ENCODE measurements at regions not wholly inside any gene's neighbourhood (a gene's known extent, or its start where the extent isn't known, plus 50 kb on each side); places are given as distances from the start of the nearest gene placed in this dataset.

DNA sequence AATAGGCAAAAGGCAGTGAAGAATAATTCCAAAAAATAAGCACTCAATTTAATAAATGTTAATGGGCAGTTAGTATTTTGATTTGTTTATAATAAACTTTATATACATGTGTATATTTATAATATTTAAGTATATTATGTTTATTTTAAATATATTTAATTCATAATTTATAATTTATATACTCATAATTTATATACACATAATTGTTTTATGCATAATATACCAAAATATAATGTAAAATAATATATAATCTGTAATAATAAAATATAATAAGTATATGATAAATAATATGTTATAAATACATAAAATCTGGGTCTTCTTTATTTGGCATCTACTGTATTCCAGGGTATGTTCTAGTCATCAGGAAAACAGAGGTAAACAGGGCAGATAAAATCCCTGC is 100.2 kb upstream of the ARID2 start:
- DNase-seq (no peak), ATAC-seq (no peak)
- H3K4me1 Mint-ChIP-seq = no peaks in the 10 kb centered on the region
- H3K36me3 Mint-ChIP-seq (ENCODE audit: low read depth) = peaks cover 2% of the 10 kb centered on the region
- no peak overlapping the region for H3K27ac Mint-ChIP-seq
- H3K4me3 Mint-ChIP-seq = no peak overlapping the region
- H3K27me3 Mint-ChIP-seq = peaks cover 26% of the 10 kb centered on the region
- H3K9me3 ChIP-seq (ENCODE audit: control insufficient read depth, low read length, poor library complexity, severe bottlenecking) = no peaks in the 10 kb centered on the region

DNA sequence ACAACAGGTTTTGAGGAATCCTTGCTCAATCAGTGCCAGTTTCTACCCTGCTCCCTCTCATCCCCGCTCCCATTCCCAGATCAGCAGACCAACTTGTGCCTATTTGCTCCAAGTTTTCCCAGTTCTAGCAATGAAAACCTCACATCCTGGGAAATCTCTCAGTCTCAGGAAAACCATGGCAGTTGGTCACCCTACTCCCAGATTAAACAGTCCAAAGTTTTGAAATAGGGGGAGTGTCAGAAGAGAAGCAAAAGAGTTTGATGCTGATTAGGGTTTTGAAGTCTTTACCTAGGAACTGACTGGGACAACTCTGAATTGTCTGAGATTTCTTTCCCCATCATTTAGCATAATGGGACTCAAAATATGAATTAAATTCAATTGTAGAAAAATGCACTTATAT is 95.8 kb upstream of the ARID2 start:
- Mint-ChIP-seq H3K4me3 (no peak overlapping the region), H3K36me3 (ENCODE audit: low read depth) (peaks cover 2% of the 10 kb centered on the region), H3K4me1 (no peaks in the 10 kb centered on the region), H3K27me3 (peaks cover 11% of the 10 kb centered on the region), H3K27ac (no peak overlapping the region)
- no peaks in the 10 kb centered on the region for H3K9me3 ChIP-seq (ENCODE audit: control insufficient read depth, low read length, poor library complexity, severe bottlenecking)
- DNase-seq = no peak
- ATAC-seq = no peak

GRCh38 chr12:45634273-45634917 is 95.1 kb upstream of the ARID2 start:
- Mint-ChIP-seq H3K4me3 (no peak overlapping the region), H3K27me3 (peaks cover 11% of the 10 kb centered on the region), H3K27ac (no peak overlapping the region), H3K36me3 (ENCODE audit: low read depth) (peaks cover 2% of the 10 kb centered on the region), H3K4me1 (no peaks in the 10 kb centered on the region)
- no peak for ATAC-seq
- no peaks in the 10 kb centered on the region for H3K9me3 ChIP-seq (ENCODE audit: control insufficient read depth, low read length, poor library complexity, severe bottlenecking)
- no peak for DNase-seq

DNA sequence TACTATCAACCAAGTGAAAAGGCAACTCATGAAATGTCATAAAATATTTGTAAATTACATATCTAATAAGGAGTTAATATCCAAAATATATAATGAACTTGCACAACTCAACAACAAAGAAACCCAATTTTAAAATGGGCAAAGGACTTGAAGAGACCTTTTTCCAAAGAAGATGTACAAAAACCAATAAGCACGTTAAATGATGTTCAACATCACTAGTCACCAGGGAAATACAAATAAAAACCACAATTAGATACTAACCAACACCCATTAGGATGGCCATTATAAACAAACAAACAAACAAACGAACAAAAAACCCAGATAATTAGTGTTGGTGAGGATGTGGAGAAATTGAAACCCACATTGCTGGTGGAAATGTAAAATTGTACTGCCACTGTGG is 92.3 kb upstream of the ARID2 start:
- Mint-ChIP-seq H3K27me3 (peaks cover 4% of the 10 kb centered on the region), H3K27ac (no peak overlapping the region), H3K4me3 (no peak overlapping the region), H3K4me1 (no peaks in the 10 kb centered on the region), H3K36me3 (ENCODE audit: low read depth) (peaks cover 2% of the 10 kb centered on the region)
- no peaks in the 10 kb centered on the region for H3K9me3 ChIP-seq (ENCODE audit: control insufficient read depth, low read length, poor library complexity, severe bottlenecking)
- ATAC-seq = no peak
- DNase-seq = no peak

GRCh38 chr12:45637706-45638105 is 91.8 kb upstream of the ARID2 start:
- Mint-ChIP-seq H3K27ac (no peak overlapping the region), H3K4me3 (no peak overlapping the region), H3K36me3 (ENCODE audit: low read depth) (no peaks in the 10 kb centered on the region), H3K27me3 (peaks cover 4% of the 10 kb centered on the region), H3K4me1 (no peaks in the 10 kb centered on the region)
- no peak for DNase-seq
- ATAC-seq = no peak
- no peaks in the 10 kb centered on the region for H3K9me3 ChIP-seq (ENCODE audit: control insufficient read depth, low read length, poor library complexity, severe bottlenecking)

DNA sequence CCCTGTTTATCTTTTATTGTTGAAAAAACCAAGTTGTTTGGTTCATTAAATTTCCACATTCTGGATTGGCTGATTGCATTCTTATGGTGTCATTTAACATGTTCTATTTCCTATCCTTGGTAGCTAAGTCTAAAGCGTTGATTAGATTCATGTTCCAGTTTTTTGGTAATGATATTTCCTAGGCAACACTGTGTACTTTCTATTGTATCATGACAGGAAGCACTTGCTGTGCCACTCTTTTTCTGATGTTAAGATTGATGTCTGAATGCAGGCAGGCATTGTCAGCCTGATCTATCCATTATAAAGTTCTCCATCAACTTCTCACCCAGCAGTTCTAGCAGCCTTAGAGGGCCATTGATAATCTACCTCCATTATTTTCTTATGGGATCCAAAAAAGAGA is 91.1 kb upstream of the ARID2 start:
- H3K9me3 ChIP-seq (ENCODE audit: control insufficient read depth, low read length, poor library complexity, severe bottlenecking) = no peaks in the 10 kb centered on the region
- H3K27ac Mint-ChIP-seq = no peak overlapping the region
- no peaks in the 10 kb centered on the region for H3K4me1 Mint-ChIP-seq
- ATAC-seq (no peak), DNase-seq (no peak)
- H3K36me3 Mint-ChIP-seq (ENCODE audit: low read depth) = no peaks in the 10 kb centered on the region
- H3K4me3 Mint-ChIP-seq = no peak overlapping the region
- H3K27me3 Mint-ChIP-seq = peaks cover 3% of the 10 kb centered on the region

DNA sequence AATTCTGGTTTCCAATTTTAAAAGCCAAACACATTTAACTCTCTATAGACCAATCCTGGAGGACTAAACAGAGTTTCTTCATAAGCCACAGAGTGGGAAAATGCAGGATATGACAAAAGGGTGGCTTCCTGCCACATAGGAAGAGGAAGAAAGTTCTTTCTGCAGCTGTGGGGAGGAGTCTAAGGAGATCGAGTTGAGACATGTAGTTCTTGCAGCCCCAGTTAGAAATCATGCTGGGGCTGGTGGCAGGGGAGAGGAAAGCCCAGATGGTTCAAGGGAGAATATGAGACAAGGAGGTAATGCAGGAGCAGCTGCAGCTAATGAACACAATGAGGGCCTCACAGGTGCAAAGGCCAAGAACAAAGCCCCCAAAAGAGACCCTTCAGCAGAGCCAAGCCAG is 85.0 kb upstream of the ARID2 start:
- Mint-ChIP-seq H3K27me3 (peaks cover 2% of the 10 kb centered on the region), H3K4me1 (peaks cover 9% of the 10 kb centered on the region)
- ATAC-seq = no peak

GRCh38 chr12:45646851-45647581 is 82.5 kb upstream of the ARID2 start:
- Mint-ChIP-seq H3K27me3 (peaks cover 14% of the 10 kb centered on the region), H3K4me1 (peaks cover 9% of the 10 kb centered on the region), H3K4me3 (no peak overlapping the region), H3K27ac (no peak overlapping the region), H3K36me3 (ENCODE audit: low read depth) (peaks cover 5% of the 10 kb centered on the region)
- no peaks in the 10 kb centered on the region for H3K9me3 ChIP-seq (ENCODE audit: control insufficient read depth, low read length, poor library complexity, severe bottlenecking)
- DNase-seq = no peak
- ATAC-seq = no peak

More for the DNA sequence above, 85.0 kb upstream of the ARID2 start:
- Mint-ChIP-seq H3K36me3 (ENCODE audit: low read depth) (peaks cover 5% of the 10 kb centered on the region), H3K27ac (peak overlapping the region; percentile 70), H3K4me3 (peak overlapping the region; percentile 66)
- H3K9me3 ChIP-seq (ENCODE audit: control insufficient read depth, low read length, poor library complexity, severe bottlenecking) = no peaks in the 10 kb centered on the region
- no peak for DNase-seq

DNA sequence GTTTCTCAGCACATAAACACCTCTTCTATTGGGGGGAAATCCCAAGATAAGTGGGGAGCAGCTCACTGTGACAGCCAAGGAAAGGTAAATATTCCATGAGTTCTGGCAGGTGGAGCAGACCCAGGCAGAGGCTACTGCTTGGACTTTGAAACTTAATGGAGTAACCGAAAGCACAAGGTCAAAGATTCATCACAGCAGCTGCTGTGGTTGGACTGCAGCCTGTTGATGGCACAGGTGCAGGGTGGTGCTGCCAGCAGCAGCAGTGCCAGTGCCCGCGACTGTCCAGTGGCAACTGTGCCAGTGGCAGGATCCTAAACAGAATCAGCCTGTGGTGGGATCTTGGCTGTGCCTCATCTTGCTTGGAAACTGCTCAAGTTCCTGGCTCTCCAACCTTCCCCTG is 81.4 kb upstream of the ARID2 start:
- ATAC-seq (no peak), DNase-seq (no peak)
- H3K27me3 Mint-ChIP-seq = peaks cover 14% of the 10 kb centered on the region
- H3K27ac Mint-ChIP-seq = no peak overlapping the region
- no peaks in the 10 kb centered on the region for H3K9me3 ChIP-seq (ENCODE audit: control insufficient read depth, low read length, poor library complexity, severe bottlenecking)
- H3K4me1 Mint-ChIP-seq = peaks cover 9% of the 10 kb centered on the region
- no peak overlapping the region for H3K4me3 Mint-ChIP-seq
- peaks cover 5% of the 10 kb centered on the region for H3K36me3 Mint-ChIP-seq (ENCODE audit: low read depth)

DNA sequence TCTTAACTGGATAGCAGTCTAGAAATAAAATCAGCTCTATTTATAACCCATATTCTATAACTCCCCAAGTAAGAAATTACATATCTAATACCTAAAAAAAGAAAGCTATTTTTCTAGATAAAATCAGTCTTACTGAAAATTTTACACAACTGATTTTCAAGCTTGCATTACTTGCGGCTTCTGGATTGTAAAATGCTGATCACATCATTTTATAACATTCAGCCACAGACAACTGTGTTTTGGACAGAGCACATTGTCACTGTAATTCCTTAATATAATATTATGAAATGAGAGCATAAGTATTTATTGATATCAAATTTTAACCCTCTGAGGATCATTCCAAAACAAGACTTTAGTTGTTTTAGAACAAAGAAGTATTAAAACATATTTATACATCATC is 78.5 kb upstream of the ARID2 start:
- H3K9me3 ChIP-seq (ENCODE audit: control insufficient read depth, low read length, poor library complexity, severe bottlenecking) = no peaks in the 10 kb centered on the region
- ATAC-seq (no peak), DNase-seq (no peak)
- Mint-ChIP-seq H3K27ac (no peak overlapping the region), H3K4me1 (no peaks in the 10 kb centered on the region), H3K4me3 (no peak overlapping the region), H3K27me3 (peaks cover 24% of the 10 kb centered on the region), H3K36me3 (ENCODE audit: low read depth) (peaks cover 5% of the 10 kb centered on the region)

DNA sequence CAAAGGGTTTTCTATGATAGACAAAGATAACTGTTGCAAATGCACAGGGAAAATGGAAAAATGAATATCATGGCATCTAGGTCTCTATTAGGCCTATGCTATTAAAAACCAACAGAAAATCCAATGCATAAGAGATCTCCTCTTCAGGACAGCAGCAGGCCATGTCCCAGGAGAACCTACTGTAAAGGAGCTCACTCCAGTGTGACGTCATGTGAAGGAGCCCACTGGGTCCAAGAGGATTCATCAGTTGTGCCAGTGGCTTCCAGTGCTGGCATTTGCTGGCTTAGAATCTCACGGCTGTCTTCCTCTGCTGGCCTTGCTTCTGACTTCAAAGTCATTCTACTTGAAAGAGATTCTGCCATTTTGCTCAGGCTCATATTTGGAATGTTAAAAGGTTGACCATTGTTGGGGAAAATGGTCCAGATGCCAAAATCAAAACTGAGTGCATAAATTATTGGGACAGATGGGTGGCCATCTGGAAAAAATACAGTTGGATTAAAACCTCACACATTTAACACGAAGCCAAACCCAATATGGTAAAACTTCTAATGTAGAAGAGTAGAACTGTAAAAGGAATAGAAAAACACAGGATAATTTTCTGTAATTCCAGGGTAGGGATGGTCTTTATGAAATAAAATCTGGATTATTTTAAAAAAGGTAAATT is 75.4 kb upstream of the ARID2 start:
- no peaks in the 10 kb centered on the region for H3K9me3 ChIP-seq (ENCODE audit: control insufficient read depth, low read length, poor library complexity, severe bottlenecking)
- Mint-ChIP-seq H3K36me3 (ENCODE audit: low read depth) (no peaks in the 10 kb centered on the region), H3K27ac (no peak overlapping the region), H3K4me3 (no peak overlapping the region), H3K4me1 (no peaks in the 10 kb centered on the region), H3K27me3 (peaks cover 40% of the 10 kb centered on the region)
- DNase-seq (no peak), ATAC-seq (no peak)

DNA sequence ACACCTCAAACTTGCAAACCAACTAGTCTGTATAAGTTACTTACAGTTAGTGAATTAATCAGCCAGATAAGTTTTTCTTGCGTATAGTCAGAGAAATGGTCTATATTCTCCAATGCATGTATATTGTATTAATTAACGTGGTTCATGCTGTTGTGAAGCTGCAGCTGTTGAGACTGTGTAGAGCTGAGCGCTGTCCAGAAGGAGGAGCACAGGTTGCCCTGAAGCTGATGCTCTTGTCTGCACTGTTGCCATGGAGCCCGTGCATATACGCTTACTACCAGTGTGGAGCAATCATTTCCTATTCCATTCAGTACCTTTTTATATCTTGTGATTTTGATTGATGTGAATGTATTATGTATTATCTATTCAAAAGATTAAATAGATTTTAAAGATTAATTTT is 74.3 kb upstream of the ARID2 start:
- ATAC-seq (peak; percentile 100), DNase-seq (peak; percentile 12 to 46 (median 23))
- Mint-ChIP-seq H3K4me1 (no peaks in the 10 kb centered on the region), H3K27ac (no peak overlapping the region), H3K4me3 (no peak overlapping the region), H3K36me3 (ENCODE audit: low read depth) (peaks cover 2% of the 10 kb centered on the region), H3K27me3 (peaks cover 32% of the 10 kb centered on the region)
- no peaks in the 10 kb centered on the region for H3K9me3 ChIP-seq (ENCODE audit: control insufficient read depth, low read length, poor library complexity, severe bottlenecking)

- peaks cover 2% of the 10 kb centered on the region for H3K36me3 Mint-ChIP-seq (ENCODE audit: low read depth)
- H3K27me3 Mint-ChIP-seq = peaks cover 27% of the 10 kb centered on the region
- DNase-seq (no peak), ATAC-seq (no peak)
- no peak overlapping the region for H3K4me3 Mint-ChIP-seq
- no peak overlapping the region for H3K27ac Mint-ChIP-seq
- no peaks in the 10 kb centered on the region for H3K4me1 Mint-ChIP-seq
- no peaks in the 10 kb centered on the region for H3K9me3 ChIP-seq (ENCODE audit: control insufficient read depth, low read length, poor library complexity, severe bottlenecking)
Observed at GRCh38 chr12:45655743-45656142, 73.8 kb upstream of the ARID2 start.
